Neuronal stem cell (in vitro differentiated cells): ENCODE measurements at regions not wholly inside any gene's neighbourhood (a gene's known extent, or its start where the extent isn't known, plus 50 kb on each side); places are given as distances from the start of the nearest gene placed in this dataset.
"Not testable (repeated sequence)": the region's sequence is repeated elsewhere in the genome, so short reads cannot be mapped to it uniquely, and the experiment has no call there.

Experiments
- DNase-seq: peaks from one replicate; pipeline ENCODE4 v3.0.0-alpha.2; 2013; ENCODE audit warnings: low spot score
- H2AFZ ChIP-seq: one replicate; pipeline ENCODE4 v1.6.1; 2013; ENCODE audit warnings: mild to moderate bottlenecking, low read length, inconsistent platforms
- H2AK5ac ChIP-seq: 2 replicates; pipeline ENCODE4 v1.6.1; 2013; ENCODE audit warnings: low read depth, mild to moderate bottlenecking, inconsistent platforms, low read length, moderate library complexity, mixed read lengths
- H2BK120ac ChIP-seq: 2 replicates; pipeline ENCODE4 v1.6.1; 2013; ENCODE audit warnings: low read depth, mild to moderate bottlenecking, inconsistent platforms, low read length, moderate library complexity, mixed read lengths
- H2BK12ac ChIP-seq: one replicate; pipeline ENCODE4 v1.6.1; 2013; ENCODE audit warnings: low read length, inconsistent platforms
- H2BK15ac ChIP-seq: 2 replicates; pipeline ENCODE4 v1.6.1; 2013; ENCODE audit warnings: mild to moderate bottlenecking, low read length, inconsistent platforms, mixed read lengths
- H2BK5ac ChIP-seq: one replicate; pipeline ENCODE4 v1.6.1; 2013; ENCODE audit warnings: inconsistent platforms, mild to moderate bottlenecking, low read length, moderate library complexity
- H3K14ac ChIP-seq: one replicate; pipeline ENCODE4 v1.6.1; 2013; ENCODE audit warnings: low read length, inconsistent platforms
- H3K18ac ChIP-seq: 2 replicates; pipeline ENCODE4 v1.6.1; 2013; ENCODE audit warnings: low read length, inconsistent platforms
- H3K23ac ChIP-seq: 2 replicates; pipeline ENCODE4 v1.6.1; 2013; ENCODE audit warnings: low read depth, mild to moderate bottlenecking, mixed read lengths, low read length, inconsistent platforms; ENCODE audit not compliant: poor library complexity
- H3K27ac ChIP-seq: replicated peaks from 3 replicates; pipeline ENCODE4 v1.5.1; 2013; ENCODE audit warnings: low read length, inconsistent platforms
- H3K27me3 ChIP-seq, 3 experiments: 2 replicates each; pipeline ENCODE4 v1.6.1; 2013; ENCODE audit warnings: low read length in 3 of 3, mild to moderate bottlenecking in 2 of 3, inconsistent platforms in 1 of 3, low read depth in 1 of 3, mixed read lengths in 1 of 3, moderate library complexity in 1 of 3; ENCODE audit not compliant: control insufficient read depth in 3 of 3, insufficient read depth in 3 of 3
- H3K36me3 ChIP-seq, 2 donors: replicated peaks in 1 of 2; 2 replicates each; pipeline ENCODE4 v1.6.1; 2013; ENCODE audit warnings: low read length in 2 of 2; ENCODE audit not compliant: control insufficient read depth in 2 of 2, insufficient read depth in 2 of 2
- H3K4ac ChIP-seq: 2 replicates; pipeline ENCODE4 v1.6.1; 2013; ENCODE audit warnings: inconsistent platforms, mild to moderate bottlenecking, low read length, moderate library complexity
- H3K4me1 ChIP-seq, 2 donors: 1 replicate in 1 of 2; 2 replicates in 1 of 2; pipeline ENCODE4 v1.6.1; 2013; ENCODE audit warnings: low read length in 2 of 2, low read depth in 1 of 2; ENCODE audit not compliant: control insufficient read depth in 2 of 2, insufficient read depth in 1 of 2
- H3K4me2 ChIP-seq: one replicate; pipeline ENCODE4 v1.6.1; 2013; ENCODE audit warnings: mild to moderate bottlenecking, low read length, inconsistent platforms; ENCODE audit not compliant: insufficient read depth, poor library complexity, severe bottlenecking
- H3K4me3 ChIP-seq, 2 donors: 2 replicates each; pipeline ENCODE4 v1.5.1; 2013; ENCODE audit warnings: low read length in 2 of 2, mild to moderate bottlenecking in 2 of 2, inconsistent platforms in 1 of 2, moderate library complexity in 1 of 2
- H3K79me1 ChIP-seq: one replicate; pipeline ENCODE4 v1.6.1; 2013; ENCODE audit warnings: low read depth, mild to moderate bottlenecking, inconsistent platforms, low read length, moderate library complexity
- H3K9ac ChIP-seq: one replicate; pipeline ENCODE4 v1.6.1; 2013; ENCODE audit warnings: mild to moderate bottlenecking, low read depth, low read length, inconsistent platforms; ENCODE audit not compliant: poor library complexity
- H3K9me3 ChIP-seq, 2 donors: replicated peaks in 1 of 2; 2 replicates each; pipeline versions ENCODE3 to v1.6.1; 2013; ENCODE audit warnings: low read length in 2 of 2, mild to moderate bottlenecking in 2 of 2, inconsistent platforms in 1 of 2, low read depth in 1 of 2, mixed read lengths in 1 of 2, moderate library complexity in 1 of 2; ENCODE audit not compliant: control insufficient read depth in 2 of 2, insufficient read depth in 1 of 2
- H4K8ac ChIP-seq: one replicate; pipeline ENCODE4 v1.6.1; 2013; ENCODE audit warnings: low read depth, mild to moderate bottlenecking, inconsistent platforms, low read length, moderate library complexity
- H4K91ac ChIP-seq: one replicate; pipeline ENCODE4 v1.6.1; 2013; ENCODE audit warnings: low read length, low read depth, mild to moderate bottlenecking, inconsistent platforms; ENCODE audit not compliant: poor library complexity
- WGBS, 2 donors: extraction: QIAGEN DNeasy Blood & Tissue Kit; methylation state at CpG; one replicate each; pipeline ENCODE4 v1.1.7; 2013; ENCODE audit warnings: missing lambda C conversion rate in 2 of 2, mixed read lengths in 1 of 2; ENCODE audit not compliant: insufficient read length in 2 of 2, insufficient replicate concordance in 1 of 2; ENCODE audit errors: extremely low coverage in 2 of 2; 5-methylcytosine and 5-hydroxymethylcytosine counted together

DNA sequence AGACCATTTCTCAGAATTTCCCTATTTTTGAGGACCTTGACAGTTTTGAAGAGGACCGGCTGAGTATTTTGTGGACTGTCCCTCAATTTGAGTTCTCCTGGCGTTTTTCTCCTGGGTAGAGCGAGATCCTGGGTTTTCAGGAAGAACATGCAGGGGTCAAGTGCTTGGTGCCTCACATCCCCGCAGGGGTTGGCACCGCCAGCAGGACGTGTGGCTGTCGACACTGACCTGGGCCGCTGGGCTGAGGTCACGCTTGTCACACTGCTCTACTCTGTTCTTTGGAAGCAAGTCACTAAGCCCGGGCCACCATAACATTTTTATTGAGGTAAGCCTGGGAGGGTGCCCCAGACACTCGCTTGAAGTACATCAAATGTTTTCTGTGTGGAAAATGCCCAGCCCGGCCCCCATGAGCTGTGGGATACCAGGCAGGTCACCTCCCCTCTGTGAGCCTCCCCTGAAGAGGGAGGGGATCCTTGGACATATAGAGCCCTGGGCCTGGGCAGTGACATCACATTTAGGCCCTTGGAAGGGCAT lies 112.0 kb downstream of the NPIPB11 start:
- H2BK5ac ChIP-seq, H2BK15ac ChIP-seq, H3K9ac ChIP-seq, H3K79me1 ChIP-seq, H3K27ac ChIP-seq, H3K14ac ChIP-seq, H3K4ac ChIP-seq, H3K4me2 ChIP-seq, H4K8ac ChIP-seq, H3K18ac ChIP-seq, H3K4me3 ChIP-seq, H3K9me3 ChIP-seq, H2AK5ac ChIP-seq, H3K4me1 ChIP-seq, H3K23ac ChIP-seq, H2BK120ac ChIP-seq, H2AFZ ChIP-seq, H3K36me3 ChIP-seq, DNase-seq, H4K91ac ChIP-seq, H2BK12ac ChIP-seq, H3K27me3 ChIP-seq: not testable (repeated sequence)
- no CpG with 5 or more reads among the region's 12 CpGs for WGBS, 2 donors

DNA sequence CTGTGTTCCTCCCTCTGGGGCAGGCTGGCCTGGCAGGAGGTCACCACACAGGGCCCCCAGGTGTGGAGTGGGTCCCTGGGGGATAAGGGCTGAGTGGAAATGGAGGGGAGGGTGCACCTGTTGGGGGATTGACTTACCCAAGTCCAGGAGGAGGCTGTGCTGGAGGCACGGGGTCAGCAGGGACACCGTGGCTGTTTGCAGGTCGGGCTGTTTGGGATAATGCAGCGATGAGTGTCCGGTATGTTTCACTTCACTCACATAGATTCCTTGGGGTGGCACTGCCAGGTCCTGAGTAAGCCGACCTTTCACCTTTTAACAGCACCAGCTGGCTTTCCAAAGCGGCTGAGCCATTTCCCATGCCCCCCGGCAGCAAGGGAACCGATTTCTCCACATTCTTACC lies 113.0 kb downstream of the NPIPB11 start:
- H3K9me3 ChIP-seq, H2BK12ac ChIP-seq, H2AFZ ChIP-seq, H3K18ac ChIP-seq, H3K27ac ChIP-seq, H3K79me1 ChIP-seq, H4K8ac ChIP-seq, DNase-seq, H2AK5ac ChIP-seq, H2BK5ac ChIP-seq, H3K36me3 ChIP-seq, H3K4me3 ChIP-seq, H3K27me3 ChIP-seq, H3K4ac ChIP-seq, H3K4me2 ChIP-seq, H2BK120ac ChIP-seq, H2BK15ac ChIP-seq, H3K23ac ChIP-seq, H3K9ac ChIP-seq, H3K14ac ChIP-seq, H4K91ac ChIP-seq: not testable (repeated sequence)
- WGBS, 2 donors = no CpG with 5 or more reads among the region's 9 CpGs
- H3K4me1 ChIP-seq = peaks cover 8 to 13% of the 10 kb centered on the region in 2 donors

DNA sequence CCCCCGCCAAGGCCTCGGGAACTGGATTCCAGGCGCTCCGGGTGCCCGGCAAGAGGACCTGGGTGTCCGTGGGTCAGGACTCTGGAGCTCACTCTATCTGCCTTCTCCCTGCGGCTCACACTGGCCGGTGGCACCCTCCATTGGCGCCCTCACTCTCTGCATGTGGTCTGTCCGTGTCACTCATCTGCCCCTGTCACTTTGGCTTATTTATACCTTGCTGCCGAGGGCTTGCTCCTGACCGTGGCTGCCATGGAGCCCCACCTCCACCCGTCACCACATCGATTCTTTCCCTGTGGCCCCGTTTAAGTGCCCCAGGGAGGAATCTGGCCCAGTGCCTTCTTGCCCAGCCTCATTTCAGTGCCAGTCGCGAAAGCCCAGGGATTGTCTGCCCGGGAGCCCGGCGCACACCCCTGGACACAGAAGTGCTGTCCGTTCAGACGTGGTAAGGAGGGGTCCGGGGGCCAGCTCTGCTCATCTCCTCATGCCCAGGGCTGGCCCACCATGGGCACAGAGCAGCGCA lies 113.5 kb downstream of the NPIPB11 start:
- H4K91ac ChIP-seq, H2BK15ac ChIP-seq, H2BK120ac ChIP-seq, H2AFZ ChIP-seq, H3K18ac ChIP-seq, H3K14ac ChIP-seq, H3K4ac ChIP-seq, H2BK12ac ChIP-seq, H3K9me3 ChIP-seq, H3K4me2 ChIP-seq, H2AK5ac ChIP-seq, H3K27me3 ChIP-seq, H3K79me1 ChIP-seq, H3K36me3 ChIP-seq, H3K9ac ChIP-seq, H2BK5ac ChIP-seq, H3K27ac ChIP-seq, H4K8ac ChIP-seq, H3K23ac ChIP-seq, DNase-seq, H3K4me3 ChIP-seq: not testable (repeated sequence)
- H3K4me1 ChIP-seq = peaks cover 8 to 13% of the 10 kb centered on the region in 2 donors
- no CpG with 5 or more reads among the region's 24 CpGs for WGBS, 2 donors

DNA sequence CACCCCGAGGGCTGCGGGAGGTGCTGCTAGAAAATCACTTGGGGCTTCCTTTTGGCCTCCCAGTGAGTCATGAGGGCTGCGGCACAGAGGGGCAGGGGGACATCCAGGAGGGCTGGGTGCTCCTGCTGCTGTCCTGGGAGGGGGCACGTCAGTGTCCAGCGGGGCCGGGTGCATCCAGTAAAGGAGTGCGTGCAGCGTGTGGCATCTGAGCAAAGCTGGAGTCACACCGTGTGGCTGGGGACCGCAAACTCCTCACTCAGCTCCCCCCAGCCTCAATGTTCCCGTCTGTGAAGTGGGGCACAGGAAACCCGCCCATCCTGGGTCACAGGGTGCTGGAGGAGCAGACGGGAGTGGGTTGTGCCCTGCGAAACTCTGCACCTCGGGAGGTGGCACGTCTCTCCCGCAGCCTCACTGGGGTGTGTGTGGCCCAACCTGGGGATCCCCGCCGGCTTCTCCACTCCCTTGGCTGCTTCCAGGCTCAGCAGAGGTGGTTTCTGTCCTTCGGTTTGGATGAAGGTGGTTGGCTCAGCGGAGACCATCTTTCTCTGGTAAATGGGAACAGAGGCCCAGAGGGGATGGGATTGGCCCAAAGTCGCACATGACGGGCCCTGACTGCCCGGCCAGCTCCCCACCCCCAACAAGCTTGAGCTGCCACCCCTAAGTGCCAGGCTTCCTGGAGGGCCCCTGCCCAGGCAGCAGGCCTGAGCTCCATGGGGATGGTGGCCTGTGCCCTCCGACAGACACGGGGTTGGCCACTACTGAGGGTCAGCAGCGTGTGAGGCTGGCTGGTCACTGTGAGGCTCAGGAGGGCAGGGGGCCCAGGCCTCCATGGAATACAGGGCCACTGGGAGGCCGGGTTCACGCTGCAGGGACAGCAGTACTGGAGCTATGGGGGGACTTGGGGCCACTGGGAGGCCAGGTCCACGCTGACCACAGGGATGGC lies 114.9 kb downstream of the NPIPB11 start:
- not testable (repeated sequence) for H3K36me3 ChIP-seq, H3K4me1 ChIP-seq, H3K4ac ChIP-seq, H3K27me3 ChIP-seq, DNase-seq, H3K4me2 ChIP-seq, H2BK15ac ChIP-seq, H3K4me3 ChIP-seq, H3K27ac ChIP-seq, H3K9me3 ChIP-seq, H3K79me1 ChIP-seq, H2BK120ac ChIP-seq, H2BK5ac ChIP-seq, H3K9ac ChIP-seq, H3K23ac ChIP-seq, H4K8ac ChIP-seq
- peak overlapping the region; percentile 87 for H2AFZ ChIP-seq
- peak overlapping the region; percentile 78 for H3K18ac ChIP-seq
- whole genome bisulfite sequencing, 2 donors = no CpG with 5 or more reads among the region's 30 CpGs
- peak overlapping the region; percentile 71 for H3K14ac ChIP-seq
- peak overlapping the region; percentile 70 for H2AK5ac ChIP-seq
- peak overlapping the region; percentile 1 for H2BK12ac ChIP-seq
- H4K91ac ChIP-seq = peak overlapping the region; percentile 64
